ENCODE measurements at regions not wholly inside any gene's neighbourhood (a gene's known extent, or its start where the extent isn't known, plus 50 kb on each side); places are given as distances from the start of the nearest gene placed in this dataset.
"Not testable (repeated sequence)": the region's sequence is repeated elsewhere in the genome, so short reads cannot be mapped to it uniquely, and the experiment has no call there.

DNA sequence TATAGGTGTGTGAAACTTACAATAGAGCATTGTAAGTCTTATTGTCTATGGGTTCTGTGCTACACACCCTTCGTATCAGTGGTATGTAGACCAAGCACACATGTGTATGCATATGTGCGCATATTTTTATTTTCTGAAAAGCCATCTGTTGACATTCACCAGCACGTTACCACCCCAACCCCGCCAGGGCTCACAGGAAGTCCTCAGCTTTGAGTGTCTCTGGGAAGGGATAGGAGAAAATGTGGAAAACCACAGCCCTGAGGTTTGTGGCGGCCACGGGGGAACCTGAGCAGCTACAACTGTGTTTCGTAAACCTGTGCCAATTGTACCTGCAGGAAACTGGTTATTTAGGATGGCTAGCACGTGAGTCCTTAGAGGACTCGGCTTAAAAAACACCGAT lies 123.3 kb upstream of the PHACTR3 start:
- no peak for DNase-seq (ENCODE audit: extremely low spot score)
- POLR2A ChIA-PET: no interaction called here

DNA sequence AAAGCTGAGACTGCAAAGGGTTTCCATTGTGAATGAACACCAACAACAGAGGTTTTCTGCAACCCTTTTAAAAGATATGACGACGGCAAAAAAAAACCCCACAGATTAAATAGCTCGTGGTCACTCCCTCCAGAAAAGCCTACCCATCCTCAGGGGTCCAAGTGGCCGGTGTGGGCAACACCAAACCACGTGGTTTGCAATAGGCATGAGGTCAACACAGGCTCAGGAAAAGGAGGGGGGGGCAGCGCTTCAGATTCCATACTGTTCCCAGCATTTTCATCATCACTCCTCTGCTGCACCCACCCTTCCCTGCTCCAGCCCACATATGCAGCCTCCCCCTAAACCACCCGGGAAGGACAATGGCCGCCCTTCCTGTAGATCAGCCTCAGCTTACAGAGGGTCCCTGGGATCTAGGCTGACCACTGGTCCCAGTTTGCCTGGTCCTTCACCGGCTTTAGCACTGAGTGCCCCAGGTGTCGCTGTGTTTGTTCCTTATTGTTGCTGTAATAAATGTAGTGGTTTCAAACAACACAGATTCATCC lies 122.8 kb upstream of the PHACTR3 start:
- TF ChIP-seq, protein P1, sequence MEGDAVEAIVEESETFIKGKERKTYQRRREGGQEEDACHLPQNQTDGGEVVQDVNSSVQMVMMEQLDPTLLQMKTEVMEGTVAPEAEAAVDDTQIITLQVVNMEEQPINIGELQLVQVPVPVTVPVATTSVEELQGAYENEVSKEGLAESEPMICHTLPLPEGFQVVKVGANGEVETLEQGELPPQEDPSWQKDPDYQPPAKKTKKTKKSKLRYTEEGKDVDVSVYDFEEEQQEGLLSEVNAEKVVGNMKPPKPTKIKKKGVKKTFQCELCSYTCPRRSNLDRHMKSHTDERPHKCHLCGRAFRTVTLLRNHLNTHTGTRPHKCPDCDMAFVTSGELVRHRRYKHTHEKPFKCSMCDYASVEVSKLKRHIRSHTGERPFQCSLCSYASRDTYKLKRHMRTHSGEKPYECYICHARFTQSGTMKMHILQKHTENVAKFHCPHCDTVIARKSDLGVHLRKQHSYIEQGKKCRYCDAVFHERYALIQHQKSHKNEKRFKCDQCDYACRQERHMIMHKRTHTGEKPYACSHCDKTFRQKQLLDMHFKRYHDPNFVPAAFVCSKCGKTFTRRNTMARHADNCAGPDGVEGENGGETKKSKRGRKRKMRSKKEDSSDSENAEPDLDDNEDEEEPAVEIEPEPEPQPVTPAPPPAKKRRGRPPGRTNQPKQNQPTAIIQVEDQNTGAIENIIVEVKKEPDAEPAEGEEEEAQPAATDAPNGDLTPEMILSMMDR (IDR thresholded peaks at IDR 0.05; ENCODE audit: control extremely low read depth, extremely low read depth, low read depth, missing control alignments): no peak
- ChIA-PET CTCF (interaction anchor here (1.2 to 4.0 kb wide), 2 partner anchors 12 to 14 kb away, joined by 3 to 17 read pairs; no protein-coding TSS in a partner anchor), POLR2A (no interaction called here)
- DNase-seq (ENCODE audit: extremely low spot score): no peak

More for the DNA sequence above, 123.3 kb upstream of the PHACTR3 start:
- TF ChIP-seq, protein P1 (IDR thresholded peaks at IDR 0.05; ENCODE audit: control extremely low read depth, extremely low read depth, low read depth, missing control alignments): no peak
- CTCF ChIA-PET: interaction anchor here (4.0 kb wide), 1 partner anchor 14 kb away, joined by 17 read pairs; no protein-coding TSS in a partner anchor

DNA sequence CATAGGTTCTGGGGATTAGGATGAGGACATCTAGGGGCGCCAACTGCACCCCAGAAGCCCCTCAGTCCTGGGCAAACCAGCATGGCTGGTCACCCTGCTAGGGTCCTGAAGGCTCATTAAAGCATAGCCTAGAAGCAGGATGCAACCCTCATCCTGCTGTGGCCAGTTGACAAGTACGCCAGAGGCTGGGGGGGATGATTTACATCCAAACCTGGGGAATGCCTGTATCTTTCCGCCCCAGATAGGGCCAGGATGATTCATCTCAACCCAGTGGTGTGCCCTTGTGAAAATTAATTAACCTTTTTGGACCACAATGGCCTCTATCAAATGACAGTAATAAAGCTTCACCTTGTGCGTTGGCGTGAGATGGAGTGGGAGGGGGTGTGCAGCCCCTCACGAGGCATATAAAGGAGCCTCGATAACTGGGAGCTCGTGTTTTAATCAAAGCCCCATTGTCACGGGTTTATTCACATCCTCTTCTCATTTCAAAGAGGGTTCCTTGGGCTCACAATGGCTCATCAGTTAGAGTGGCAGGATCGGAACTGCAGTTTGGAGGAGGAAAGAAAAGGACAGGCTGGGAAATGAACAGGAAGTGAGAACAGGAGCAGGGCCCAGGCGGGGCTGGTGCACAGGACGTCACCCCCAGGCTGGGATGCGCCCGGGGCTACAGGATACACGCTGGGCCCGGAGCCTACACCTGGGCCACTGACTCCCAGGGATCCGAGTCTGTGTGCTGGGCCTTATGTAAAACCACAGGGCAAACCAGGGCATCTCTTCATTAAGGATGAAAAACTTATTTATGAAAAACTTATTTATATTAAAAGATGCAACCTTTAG lies 121.8 kb upstream of the PHACTR3 start:
- ChIA-PET POLR2A (no interaction called here), CTCF (interaction anchor here (1.2 to 4.0 kb wide), 3 partner anchors 11 to 13 kb away, joined by 3 to 17 read pairs (median 9); no protein-coding TSS in a partner anchor)
- DNase-seq (ENCODE audit: extremely low spot score): no peak
- TF ChIP-seq, protein P1 (IDR thresholded peaks at IDR 0.05; ENCODE audit: control extremely low read depth, extremely low read depth, low read depth, missing control alignments): no peak

DNA sequence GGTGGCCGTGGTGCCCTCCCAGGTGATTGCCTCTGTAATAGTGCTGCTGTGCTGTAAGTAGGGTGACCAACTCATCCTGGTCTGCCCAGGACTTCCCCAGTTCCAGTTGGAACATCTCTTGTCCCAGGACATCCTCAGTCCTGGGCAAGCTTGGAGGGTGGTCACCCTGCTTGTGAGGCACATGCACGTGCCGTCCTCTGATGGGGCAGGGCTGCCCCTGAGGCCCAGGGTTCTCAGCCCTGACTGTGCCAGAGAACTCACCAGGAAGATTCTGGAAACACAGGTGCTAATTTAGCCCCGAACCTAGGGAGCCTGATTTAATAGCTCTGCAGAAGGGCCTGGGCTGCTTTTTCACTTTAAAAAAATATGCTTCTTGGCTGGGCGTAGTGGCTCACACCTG lies 120.9 kb upstream of the PHACTR3 start:
- TF ChIP-seq, protein P1 (IDR thresholded peaks at IDR 0.05; ENCODE audit: control extremely low read depth, extremely low read depth, low read depth, missing control alignments): no peak
- ChIA-PET POLR2A (no interaction called here), CTCF (interaction anchor here (1.7 kb wide), 1 partner anchor 12 kb away, joined by 9 read pairs; no protein-coding TSS in a partner anchor)
- DNase-seq (ENCODE audit: extremely low spot score): no peak

DNA sequence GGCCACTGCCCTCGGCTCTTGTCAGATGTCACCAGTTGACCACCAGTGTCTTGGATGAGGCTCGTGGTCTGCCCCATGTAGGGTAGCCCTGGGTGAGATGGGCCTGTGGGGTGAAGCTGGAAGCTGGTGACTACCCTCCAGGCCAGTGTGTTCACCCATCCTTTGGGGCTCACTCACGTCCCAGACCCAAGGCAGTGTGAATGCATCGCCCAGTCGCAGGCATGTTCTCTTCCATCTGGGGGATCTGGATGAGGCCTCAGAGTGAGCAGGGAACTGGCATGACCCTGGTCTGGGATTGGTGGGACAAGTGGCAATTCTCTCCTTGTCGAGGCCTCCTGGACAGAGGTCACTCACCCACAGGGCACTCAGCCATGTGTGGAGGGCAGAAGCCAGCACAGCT lies 120.1 kb upstream of the PHACTR3 start:
- TF ChIP-seq, protein P1 (IDR thresholded peaks at IDR 0.05; ENCODE audit: control extremely low read depth, extremely low read depth, low read depth, missing control alignments): no peak
- CTCF ChIA-PET: interaction anchor here (1.7 kb wide), 1 partner anchor 11 kb away, joined by 9 read pairs; no protein-coding TSS in a partner anchor
- POLR2A ChIA-PET: no interaction called here
- no peak for DNase-seq (ENCODE audit: extremely low spot score)

DNA sequence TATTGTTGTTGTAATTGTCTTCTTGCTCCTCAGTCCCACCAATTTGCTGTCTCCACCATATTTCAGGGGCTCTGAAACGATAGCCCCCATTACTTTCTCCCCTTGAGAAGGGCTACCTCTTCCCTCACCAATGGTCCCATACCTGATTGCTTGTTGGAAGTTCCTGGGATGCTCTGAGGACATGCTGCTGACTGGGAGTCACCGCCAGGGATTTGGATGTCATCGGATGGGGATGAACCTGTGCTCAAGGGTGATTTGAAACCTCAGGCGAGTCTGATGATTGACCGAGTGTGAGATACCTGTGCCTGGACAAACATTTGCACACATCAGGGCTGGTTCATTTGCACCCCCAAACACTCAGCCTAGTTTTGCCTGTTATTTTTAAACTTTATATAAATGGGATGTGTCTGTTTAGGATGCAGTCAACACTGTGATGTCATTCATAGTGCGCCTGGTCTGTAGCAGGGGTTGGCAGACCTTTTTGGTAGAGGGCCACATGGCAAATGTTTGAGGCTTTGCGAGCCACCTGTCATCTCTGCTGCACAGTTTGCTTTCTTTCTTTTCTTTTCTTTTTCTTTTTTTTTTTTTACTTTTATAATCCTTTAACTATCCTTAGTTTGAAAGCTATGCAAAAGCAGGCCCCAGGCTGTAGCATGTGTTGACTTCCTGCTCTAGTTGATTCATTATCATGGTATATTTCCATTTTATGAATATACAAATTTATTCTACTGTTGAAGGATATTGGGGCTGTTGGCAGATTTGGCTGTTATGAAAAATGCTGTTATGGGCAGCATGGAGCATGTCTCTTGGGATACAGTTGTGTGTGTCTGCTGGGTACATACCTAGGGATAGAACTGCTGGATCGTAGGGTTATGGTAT lies 118.5 kb upstream of the PHACTR3 start:
- CTCF ChIA-PET: interaction anchor here (2.0 kb wide), 1 partner anchor 10 kb away, joined by 13 read pairs; no protein-coding TSS in a partner anchor

DNA sequence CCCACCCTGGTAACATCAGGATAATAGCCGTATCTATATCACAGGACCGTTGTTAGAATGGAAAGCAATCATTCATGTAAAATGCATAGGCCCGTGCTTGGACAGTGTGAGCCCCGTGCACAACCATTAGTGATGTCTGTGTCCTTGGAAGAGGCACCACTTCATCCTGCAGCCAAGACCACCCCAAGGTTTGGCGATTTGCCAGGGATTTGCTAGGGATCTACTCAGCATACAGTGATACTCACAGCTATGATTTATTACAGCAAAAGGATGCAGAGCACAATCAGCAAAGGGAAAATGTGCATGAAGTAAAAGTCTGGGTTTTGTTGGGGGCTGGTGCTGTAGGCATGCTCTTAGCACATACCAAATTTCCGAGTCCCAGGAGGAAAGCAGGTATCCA lies 115.9 kb upstream of the PHACTR3 start:
- CTCF ChIA-PET; DNase-seq (ENCODE audit: extremely low spot score): not testable (repeated sequence)

More for the DNA sequence above, 118.5 kb upstream of the PHACTR3 start:
- TF ChIP-seq, protein P1 (IDR thresholded peaks at IDR 0.05; ENCODE audit: control extremely low read depth, extremely low read depth, low read depth, missing control alignments): no peak
- POLR2A ChIA-PET: no interaction called here
- DNase-seq (ENCODE audit: extremely low spot score): no peak

DNA sequence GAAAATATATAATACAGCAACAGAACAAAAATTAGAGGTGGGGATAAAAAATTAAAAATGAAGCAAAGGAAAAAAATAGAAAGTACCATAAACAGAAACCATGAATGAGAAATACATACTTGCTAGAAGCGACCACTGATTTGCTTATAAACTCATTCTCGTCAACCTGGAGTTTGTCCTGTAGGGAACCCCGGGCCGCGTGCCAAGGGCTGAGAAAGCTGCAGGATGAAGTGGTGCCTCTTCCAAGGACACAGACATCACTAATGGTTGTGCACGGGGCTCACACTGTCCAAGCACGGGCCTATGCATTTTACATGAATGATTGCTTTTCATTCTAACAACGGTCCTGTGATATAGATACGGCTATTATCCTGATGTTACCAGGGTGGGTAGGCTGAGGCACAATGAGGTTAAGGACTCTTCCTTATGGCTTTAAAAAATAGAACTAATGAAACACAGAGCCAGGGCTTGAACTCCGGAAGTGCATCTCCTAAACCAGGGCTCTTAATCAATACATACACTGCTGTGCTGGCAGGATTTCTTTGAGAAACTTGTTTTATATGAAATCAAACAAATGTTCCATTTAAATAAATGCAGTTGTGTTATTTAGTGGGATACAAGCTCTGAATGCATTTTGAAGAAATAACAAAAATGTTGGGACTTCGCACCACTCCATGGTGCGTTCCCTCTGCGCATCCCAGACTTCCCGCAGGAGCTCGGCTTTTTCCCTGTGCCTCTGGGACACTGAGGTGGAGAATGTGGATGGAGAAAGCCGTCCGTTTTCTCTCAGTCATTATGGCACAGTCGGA lies 113.9 kb upstream of the PHACTR3 start:
- POLR2A ChIA-PET; DNase-seq (ENCODE audit: extremely low spot score): not testable (repeated sequence)
- CTCF ChIA-PET: interaction anchor here (1.1 to 1.5 kb wide), 3 partner anchors 14 to 620 kb away, joined by 3 read pairs; no protein-coding TSS in a partner anchor

More for the DNA sequence above, 115.9 kb upstream of the PHACTR3 start:
- POLR2A ChIA-PET: not testable (repeated sequence)

All from GM10248 (cell line).